ENCODE measurements at regions not wholly inside any gene's neighbourhood (a gene's known extent, or its start where the extent isn't known, plus 50 kb on each side); places are given as distances from the start of the nearest gene placed in this dataset.
A peak's percentile ranks its signal among the peaks of the same experiment; 100 is the strongest.

DNA sequence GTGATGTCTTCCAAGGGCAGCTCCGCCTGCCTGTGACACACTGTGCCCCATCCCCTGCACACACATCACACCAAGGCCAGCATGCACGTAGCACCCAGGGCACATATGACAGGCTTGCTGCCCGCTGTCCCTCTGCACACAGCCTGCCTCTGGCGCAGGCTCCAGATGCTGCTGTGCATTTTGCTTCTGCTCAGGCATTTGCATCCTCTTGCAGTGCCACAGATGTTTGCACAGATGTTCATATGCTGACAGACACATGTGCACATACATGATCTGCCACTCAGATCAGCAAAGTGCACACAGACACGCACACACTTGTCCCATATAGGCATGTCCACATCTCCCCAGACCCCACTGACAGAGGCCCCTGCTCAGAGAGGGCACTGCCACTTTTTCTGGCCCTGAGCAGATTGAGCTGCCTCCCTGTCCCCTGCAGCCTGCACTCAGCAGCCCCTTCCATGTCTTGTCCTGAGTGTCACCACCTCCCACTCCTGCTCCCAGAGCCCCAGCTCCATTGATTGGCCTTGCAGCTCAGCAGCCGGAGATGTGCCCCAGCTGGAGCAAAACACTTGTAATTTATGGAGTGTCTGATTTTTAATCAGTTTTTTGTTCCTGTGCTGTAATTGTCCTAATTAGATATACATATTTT lies 115.1 kb upstream of the RPL38 start:
- DNase-seq (ENCODE audit: low read depth): no peak

DNA sequence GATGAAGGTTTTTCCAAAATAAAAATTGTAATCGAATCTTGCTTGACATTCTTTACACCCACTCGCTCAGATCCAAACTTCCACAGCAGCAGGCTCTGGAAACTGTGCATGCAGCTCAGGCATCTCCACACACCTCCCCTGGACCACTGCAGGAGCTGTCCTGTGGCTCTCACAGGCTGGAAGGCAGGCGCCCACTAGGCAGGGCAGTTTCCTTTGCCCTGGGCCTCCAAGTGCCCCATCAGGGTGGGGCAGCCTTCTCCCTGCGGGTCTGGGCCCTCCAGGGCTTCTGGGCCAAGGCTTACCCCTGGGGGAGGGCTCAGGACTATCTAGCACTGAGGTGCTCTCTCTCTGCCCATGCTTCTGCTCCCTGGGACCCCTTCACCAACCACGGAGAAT lies 114.5 kb upstream of the RPL38 start:
- DNase-seq (ENCODE audit: low read depth): no peak

DNA sequence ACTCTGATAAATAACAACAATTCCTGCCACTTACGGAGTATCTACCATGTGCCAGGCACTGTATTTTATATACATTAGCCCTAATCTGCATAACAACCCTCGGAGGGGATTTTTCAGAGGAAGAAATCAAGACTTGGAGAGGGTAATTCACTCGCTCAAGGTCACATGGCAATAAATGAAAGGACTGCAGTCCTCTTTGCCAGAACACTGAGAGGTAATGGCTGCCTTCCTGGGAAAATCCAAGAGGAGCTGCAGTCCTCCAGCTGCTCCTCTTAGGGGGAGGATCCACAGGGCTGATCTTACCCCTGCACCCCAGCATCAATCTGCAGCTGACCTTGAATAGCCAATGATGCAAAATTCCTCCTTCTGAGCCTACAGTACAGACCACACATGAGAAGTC lies 114.1 kb upstream of the RPL38 start:
- no peak for DNase-seq (ENCODE audit: low read depth)

DNA sequence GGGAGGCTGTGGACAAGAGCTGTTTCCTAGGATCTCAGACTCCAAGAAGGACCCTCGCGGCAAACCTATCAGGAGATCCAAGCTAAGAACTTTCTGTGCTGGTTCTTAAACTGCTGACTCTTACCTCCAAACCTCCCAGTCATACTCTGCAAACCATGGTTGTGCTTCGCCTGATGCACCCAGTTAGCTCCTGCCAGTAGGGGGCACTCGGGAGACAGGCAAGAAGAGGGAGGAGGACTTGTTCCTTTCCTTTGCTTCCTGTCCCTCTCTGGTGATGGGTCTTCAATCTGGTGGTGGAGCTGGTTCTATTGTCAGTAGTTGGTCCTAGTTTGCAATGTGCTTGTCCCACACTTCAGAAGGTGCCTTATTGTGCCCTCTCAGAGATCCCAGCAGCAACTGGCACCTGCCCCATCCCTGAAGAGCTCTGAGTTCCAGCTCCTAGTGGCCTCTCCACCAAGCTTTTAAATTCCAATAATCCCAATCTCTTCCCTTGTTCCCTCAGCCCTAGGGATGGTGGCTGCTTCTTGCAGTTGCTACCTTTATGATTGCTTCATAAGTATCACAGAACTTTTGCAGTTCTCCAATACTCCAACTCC lies 113.5 kb upstream of the RPL38 start:
- peak; percentile 13 for DNase-seq (ENCODE audit: low read depth)

DNA sequence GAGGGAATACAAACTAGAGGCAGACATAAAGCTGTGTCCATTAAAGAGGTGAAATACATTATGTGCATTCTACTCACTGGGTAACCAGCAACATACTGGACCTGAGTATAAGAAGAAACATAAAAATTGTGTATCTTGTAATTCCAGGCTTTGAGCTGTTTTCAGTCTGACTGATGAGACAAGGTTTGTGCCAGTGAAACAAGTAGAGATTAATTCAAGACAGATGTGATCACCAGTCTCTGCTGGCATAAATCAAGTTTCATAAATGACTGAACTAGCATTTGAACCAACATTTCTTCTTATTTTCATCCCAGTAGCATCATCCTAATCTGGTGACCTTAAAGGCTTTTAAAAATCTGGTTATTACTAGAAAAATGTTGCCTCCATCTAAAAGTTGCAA lies 108.8 kb upstream of the RPL38 start:
- no peak for DNase-seq (ENCODE audit: low read depth)

DNA sequence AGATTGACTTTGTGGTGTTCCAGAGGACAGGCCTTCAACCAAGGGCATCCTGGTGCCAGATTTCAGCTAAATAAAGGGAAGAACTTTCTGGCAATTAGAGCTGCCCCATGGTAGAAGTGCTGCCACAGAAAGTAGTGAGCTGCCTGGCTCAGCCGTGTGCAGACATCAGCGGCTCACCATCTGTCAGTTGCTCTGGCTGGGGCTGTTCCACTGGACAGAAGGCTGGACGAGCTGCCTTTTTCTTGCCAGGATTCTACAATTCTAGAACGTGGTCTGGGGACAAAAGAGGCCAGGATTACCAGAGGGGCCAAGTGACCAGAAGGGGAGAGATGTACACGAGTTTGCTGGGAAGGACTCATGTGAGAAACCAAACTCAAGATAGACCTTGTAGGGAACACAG lies 107.0 kb upstream of the RPL38 start:
- no peak for DNase-seq (ENCODE audit: low read depth)

DNA sequence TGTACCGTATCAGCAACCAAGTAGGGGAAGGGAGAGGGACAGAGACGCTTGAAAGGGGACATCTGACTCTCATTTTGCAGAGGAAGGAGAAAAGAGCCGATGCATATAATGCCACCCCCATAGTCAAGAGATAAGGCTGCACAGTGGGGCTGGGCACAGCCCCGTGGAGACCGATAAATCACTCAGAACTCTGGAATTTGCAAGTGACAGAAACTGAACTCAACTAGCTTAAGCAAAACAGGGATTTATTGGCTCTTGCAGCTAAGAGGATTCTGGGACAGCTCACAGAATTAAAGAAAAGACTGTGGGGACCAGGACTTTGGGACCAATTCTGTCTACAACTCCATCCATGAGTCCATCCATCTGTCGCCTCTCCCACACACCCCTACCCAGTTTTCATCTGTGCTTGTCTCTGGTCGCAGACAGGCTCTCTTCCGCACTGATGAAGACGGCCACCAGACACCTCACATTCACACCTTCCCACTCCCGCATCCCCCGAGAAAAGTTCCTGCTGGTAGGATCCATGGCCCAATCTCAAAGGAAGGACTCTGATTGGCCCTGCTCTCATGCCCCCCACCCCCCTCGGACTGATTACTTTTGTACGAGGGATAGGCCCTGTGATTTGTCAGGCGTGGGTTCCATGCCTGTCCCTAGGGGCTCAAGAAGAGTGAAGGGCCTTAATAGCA lies 105.9 kb upstream of the RPL38 start:
- DNase-seq (ENCODE audit: low read depth): no peak

DNA sequence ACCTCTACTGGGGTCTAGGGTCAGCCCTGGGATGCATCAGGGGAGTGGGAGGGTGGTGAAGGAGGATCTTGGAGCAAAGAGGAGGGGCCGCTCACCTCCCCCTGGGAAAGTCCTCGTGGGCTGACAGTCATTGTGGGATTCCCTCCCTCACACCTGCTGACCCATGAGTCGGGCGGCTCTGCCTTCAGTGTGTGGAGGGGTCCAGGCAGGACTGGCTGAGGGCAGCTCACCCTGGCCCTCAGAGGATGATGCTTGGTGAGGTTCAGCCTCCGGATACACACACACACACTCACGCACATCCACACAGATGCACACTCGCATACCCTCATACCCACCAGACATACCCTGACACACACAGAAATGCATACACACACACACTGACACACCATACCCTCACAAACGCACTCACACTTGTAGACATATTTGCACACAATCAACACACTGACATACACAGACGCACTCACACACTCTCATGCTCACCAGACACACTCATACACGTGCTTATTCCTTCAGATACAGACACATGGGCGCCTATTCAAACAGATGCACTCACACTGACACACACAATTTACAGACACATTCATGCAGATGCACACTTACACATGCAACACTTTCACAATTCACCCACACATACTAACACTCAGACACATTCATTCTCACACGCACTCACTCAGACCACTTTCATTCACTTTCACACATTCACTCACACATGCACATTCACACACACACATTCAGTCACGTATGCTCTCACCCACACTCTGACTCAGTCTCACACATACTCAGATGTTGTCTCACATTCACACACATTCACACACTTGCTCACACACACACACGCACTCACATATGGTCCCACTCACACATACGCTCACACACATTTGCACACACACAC lies 105.1 kb upstream of the RPL38 start:
- no peak for DNase-seq (ENCODE audit: low read depth)

DNA sequence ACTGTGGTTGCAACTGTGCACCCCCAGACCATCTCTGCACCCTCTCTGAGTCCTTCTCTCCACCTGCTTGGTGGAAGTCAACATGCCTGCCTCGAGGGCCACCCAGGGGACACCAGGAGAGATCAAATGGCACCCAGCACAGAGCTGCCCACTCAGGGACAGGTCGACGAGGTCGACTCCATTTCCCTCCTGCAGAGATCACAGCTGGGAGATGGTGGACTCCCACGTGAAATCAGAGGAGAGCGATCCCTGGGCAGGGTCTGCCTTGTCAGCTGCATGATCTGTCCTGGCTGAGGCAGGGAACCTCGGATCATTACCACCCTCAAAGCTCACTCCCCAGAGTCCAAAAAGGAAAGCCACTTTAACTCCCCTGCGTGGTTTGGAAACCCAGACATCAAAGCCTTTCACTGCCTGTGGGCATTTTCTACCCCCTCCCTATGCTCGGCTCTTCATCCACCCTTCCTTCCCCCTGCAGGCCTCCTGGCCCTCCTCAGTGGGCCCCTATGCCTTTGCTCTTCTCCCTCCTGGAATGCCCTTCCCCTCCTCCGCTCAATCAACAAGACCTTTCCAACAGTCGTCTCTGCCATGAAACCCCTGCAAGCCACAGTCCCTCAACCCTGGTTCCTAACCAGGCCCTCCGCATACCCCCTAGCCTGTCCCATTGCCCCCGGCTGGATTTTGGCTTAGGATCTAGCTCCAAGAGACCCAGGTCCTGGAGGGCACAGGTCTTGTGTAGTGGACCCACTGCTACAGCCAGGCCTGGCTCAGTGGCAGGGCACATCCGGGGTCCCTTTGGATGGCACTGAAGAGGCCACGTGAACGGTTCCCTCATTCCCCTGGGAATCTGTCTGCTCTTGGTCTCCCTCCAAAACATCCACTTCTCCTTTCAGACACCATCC lies 103.8 kb upstream of the RPL38 start:
- no peak for DNase-seq (ENCODE audit: low read depth)

DNA sequence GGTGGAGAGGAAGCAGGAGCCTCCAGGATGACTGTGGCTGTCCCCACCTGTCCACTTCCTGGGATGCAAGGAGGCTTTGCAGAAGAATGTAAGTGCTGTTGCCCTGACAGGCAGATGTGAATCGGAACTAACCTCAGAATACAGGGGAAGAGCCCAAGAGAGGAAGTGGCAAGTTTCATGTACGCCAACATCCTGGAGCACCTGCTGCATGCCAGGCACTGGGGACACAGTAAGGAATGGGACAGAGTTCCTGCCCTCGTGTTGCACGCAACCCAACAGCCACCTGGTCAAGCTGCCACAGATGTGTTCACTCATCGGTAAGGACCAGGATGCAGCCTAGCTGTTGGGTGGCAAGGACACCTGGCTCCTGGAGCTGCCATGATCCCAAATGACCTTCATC lies 98.6 kb upstream of the RPL38 start:
- no peak for DNase-seq (ENCODE audit: low read depth)

DNA sequence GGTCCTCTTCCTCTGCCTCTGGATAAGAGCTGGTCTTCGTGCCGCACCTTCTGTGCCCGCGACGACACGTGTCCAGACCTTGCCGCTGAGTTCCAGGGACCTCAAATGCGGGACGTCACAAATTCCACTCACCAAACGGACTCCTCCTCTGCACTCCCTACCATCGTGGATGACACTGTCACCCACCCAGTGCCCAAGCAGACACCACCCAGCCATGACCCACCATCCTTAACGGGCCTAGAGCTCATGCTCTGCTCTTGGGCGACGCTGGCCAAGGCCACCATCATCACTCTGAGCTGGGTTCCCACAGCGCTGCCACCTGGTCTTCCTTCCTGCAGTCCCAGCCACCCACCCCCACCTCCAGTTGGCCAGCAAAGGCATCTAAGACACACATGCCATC lies 96.4 kb upstream of the RPL38 start:
- DNase-seq (ENCODE audit: low read depth): no peak

DNA sequence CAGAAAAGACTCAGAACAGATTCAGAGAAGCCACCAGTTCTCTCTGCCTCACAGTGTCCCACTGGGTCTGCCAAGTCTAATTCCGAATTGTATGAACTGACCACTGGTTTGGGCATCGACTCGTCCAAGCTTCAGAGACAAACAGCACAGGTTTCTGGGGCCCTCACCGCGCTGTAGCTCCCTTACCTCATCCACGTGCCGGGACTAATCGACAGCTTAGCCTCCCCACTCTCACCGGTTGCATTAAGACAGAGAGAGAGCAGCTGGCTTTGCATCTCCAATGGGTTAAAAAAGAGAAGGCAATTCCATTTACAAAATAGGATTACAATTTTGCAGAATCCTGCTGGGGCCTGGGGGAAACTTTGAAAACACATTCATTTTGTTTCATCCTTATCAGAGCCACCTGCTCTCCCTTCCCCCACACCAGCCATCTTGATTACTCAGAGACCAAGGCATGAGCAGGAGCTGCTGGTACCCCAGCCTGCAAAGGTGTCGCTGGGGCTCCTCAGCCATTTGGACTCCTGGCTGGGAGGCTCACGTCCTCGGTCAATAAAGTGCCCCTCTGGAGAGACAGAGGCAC lies 95.3 kb upstream of the RPL38 start:
- DNase-seq (ENCODE audit: low read depth): no peak

DNA sequence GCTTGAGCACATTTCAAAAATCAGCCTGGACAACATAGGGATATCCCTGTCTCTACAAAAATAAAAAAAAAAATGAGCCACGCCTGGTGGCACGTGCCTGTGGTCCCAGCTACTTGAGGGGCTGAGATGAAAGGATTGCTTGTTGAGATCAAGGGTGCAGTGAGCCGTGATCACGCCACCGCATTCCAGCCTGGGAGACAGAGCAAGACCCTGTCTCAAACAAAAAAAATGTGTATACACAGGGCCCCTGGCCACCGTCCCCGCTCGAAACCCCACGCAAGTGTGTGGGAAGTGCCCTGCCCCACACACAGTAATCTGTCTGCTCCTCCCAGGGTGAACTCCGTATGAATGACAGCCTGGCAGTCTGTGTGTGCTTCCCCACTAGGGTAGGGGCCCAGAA lies 93.0 kb upstream of the RPL38 start:
- DNase-seq (ENCODE audit: low read depth): no peak

DNA sequence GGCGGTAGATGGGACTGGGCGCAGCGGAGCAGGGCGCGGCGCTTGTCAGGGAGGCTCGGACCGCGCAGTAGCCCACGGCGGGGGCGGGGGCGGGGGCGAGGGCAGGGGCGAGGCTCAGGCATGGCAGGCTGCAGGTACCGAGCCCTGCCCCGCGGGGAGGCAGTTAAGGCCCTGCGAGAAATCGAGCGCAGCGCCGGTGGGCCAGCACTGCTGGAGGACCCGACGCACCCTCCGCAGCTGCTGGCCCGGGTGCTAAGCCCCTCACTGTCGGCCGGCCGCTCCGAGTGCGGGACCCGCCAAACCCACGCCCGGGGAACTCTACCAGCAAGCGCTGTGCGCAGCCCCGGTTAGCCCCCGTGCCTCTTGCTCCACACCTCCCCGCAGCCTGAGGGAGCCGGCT lies 90.2 kb upstream of the RPL38 start:
- DNase-seq (ENCODE audit: low read depth): no peak

DNA sequence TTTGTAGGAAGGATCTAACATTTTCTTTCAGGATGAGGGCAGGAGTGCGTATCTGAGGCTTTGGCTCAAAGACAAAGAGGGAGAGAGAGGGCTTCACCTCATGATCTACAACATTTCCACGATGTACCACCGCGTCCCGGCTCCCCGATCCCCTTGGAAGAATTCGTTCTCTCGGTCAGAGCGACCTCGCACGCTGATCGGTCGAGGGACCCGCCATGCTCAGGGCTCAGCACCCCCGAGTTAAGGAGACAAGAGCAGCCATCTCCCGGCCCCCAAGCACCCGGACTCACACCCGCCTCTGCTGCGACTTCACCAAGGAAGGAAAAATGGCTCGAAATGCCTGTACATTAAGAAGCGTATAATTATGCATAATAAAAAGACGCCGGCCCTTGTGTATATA lies 89.5 kb upstream of the RPL38 start:
- no peak for DNase-seq (ENCODE audit: low read depth)

DNA sequence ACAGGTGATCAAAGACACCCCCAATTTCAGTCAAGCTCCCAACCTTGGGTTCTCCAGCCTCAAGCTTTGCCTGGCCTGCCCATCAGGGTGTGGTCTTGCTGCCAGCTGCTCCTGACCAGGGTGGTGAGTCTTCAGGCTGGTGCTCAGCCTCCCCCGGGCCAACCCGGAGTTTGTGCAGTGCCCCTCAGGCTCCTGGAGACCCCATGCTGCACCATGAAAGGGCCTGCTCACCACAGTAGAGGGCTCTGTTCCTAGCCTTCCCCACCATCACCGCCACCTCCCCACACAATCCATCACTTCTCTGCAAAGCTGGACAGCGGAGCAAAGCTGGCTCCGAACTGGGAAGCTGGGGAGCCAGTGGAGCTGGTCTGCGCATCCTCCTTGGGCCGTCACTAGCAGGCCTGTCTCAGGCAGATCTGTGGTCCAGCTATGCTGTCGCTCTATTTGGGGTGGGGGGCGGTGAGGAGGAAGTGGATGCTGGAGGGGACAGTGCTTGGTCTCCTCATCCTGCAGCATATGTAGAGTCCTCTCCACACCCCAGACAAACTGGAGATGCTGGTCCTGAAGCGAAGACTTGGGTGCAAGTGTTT lies 88.5 kb upstream of the RPL38 start:
- DNase-seq (ENCODE audit: low read depth): no peak

DNA sequence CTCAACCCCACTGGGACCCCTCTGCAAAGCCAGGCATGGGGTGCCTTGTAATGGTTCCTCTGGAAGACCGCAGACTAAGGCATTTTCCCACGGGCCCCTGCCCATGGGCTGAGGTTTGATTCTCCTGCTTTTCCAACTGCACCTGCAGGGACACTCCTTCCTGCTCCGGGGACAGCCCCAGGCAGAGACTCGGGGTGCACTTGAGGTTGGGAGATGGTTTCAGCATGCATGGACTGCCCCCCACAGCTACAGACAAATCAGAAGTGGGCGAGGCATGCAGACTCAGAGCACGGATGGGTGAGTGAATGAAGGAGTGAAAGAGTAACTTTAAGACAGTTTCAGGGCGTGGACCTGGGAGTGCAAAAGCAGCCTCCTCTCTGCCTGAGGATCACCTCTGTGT lies 87.9 kb upstream of the RPL38 start:
- no peak for DNase-seq (ENCODE audit: low read depth)

DNA sequence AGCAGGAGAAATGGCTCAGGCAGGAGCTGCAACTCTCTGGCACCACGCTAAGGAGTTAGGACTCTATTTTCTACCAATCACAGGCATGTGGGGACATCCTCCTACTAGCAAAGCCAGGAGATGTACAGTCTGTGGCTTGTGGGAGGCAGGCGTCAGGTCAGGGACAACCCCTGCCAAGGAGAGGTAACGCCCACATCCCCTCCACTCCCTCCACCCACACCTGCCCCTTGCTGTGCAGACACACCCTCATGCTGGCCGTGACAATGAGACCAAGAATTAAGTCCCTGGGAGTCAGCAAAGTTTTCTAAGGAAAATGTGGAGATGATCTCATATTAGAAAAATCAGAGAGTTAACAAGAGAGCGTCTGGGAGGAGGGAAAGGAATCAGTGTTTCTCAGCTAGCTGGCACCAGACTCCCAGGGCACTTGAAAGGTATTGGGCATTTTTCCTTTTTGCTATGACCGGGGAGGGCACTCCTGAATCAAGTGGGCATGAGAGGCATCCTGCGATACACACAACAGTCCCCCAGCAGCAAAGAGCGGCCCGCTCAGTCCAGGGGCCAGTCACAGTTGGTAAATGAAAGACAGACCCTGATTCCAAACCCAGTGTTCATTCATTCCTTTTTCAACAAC lies 87.3 kb upstream of the RPL38 start:
- DNase-seq (ENCODE audit: low read depth): no peak

DNA sequence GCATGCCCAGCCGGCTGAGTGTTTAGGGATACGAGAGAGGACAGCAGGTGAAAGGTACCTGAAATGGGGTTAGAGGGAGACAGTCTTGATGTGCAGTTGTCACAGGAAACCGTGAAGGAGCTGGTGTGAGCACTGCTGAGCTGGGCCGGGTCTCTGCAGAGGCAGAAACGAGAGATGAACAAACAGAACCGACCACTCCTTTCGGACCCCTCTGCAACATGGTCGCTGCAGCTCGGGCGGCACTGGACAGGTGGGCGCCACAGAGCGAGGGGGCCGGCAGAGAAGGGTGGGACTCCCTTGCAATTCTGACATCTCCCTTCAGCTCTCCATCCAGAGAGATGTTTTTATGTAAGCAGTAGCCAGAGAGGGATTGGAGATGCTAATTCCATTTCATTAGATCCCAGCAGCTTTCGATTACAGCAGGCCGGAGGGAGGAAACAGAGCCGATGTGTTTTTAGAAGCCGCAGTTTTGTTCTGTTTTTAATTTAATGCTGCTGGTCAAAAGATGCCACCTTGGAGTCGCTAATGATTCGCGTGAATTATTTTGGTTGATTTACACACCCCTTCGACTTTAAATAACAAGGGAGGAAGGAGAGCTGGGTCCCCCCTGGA lies 86.3 kb upstream of the RPL38 start:
- DNase-seq (ENCODE audit: low read depth): no peak

DNA sequence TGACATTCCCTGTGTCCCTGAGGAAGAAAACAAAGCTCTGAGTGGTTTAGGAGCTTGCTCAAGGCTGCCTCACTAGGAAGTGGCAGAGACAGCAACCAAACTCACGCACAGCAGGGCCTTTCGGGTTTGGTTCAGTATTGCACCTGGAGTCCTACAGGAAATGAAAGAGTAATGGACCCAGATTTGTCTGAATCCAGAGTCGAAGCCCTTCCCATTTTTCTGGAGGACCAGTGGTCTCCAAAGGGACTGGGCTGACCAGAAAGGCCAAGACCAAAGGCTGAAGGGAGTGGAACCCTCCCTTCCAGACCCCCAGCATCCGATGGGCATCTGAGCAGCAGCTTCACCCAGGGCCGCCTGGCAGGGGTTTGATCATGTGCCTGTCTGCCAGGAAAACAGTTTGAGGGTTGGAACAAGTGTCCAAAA lies 85.5 kb upstream of the RPL38 start:
- no peak for DNase-seq (ENCODE audit: low read depth)
